ENCODE measurements at regions not wholly inside any gene's neighbourhood (a gene's known extent, or its start where the extent isn't known, plus 50 kb on each side); places are given as distances from the start of the nearest gene placed in this dataset.
A peak's percentile ranks its signal among the peaks of the same experiment; 100 is the strongest.

DNA sequence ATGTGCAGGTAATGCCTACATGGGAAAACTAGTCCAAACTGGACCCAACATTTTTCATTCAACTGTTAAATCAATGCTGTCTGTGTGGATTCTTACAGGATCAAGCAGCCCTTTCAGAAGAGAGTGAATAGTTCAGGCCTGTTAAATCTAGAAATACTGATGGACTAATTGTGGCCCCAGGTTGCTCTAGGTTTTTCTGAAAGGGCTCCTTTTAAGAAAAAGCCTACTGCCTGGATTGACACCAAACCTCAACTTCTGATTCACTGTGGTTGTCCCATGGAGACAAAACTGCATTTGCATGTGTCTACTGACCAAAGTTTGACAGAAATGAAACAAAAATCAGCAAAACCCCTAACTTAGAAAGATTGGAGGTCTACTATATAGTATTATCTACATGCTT lies 437.0 kb downstream of the KLF12 start:
- no peak for DNase-seq

DNA sequence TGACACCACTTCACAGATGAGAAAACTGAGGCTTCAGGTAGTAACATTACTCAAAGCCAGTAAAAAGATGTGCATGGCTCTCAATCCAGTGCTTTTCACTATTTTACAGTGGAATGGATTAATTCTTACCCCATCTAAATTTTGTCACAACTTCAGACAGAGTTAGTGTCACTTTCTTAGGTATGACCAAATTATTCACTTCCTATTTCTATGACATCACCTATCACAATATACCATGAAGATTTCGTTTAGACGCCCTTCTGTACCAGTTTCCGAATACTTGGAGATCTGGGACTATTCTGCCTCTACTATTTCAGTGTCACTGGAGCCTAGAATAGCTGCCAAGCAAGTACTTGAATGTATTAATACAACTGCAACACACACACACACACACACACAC lies 437.5 kb downstream of the KLF12 start:
- no peak for DNase-seq

- peak; percentile 64 to 67 for DNase-seq
Observed at GRCh38 chr13:73696271-73696670, 437.9 kb downstream of the KLF12 start.

DNA sequence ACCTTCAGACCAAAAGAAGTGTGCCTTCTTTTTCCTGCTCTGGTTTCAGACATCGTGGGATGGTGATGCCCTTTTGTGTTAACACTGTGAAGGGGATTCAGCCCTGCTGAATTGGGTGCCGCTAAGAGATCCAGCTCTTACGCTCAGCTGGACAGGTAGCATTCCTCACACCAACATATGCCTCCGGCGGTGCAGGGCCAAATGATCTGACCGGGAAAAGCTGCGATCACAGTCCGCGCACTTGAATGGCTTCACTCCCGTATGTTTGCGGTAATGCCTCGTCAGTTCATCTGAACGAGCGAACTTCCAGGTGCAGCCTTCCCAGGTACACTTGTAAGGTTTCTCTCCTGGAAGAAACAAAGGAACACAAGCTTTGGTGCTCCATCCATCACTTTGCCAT lies 438.9 kb downstream of the KLF12 start:
- DNase-seq = no peak

- no peak for DNase-seq
Observed at GRCh38 chr13:73693215-73693614, 441.0 kb downstream of the KLF12 start.

DNA sequence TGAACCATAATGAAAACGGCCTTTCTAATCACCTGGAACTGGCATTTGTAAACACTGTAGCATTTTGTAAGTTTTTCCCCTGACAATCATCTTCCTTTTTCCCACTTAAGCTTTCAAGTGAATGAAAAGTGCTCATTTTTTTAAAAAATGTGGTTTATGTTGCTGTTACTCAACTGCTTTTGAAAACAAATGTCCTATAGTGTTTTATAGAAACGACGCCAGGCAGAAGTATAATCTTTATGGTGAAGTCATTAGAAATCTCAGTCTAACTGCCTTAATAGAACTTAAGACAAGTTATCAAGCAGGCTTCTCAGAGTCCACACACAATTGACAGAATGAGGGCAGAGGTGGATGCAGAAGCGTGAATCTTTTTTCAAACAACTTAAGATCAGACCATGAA lies 442.3 kb downstream of the KLF12 start:
- no peak for DNase-seq

GRCh38 chr13:73687929-73688328 lies 446.3 kb downstream of the KLF12 start:
- no peak for DNase-seq

- no peak for DNase-seq
Observed at GRCh38 chr13:73687087-73687486, 447.1 kb downstream of the KLF12 start.

- no peak for DNase-seq
Observed at GRCh38 chr13:73684750-73685149, 449.5 kb downstream of the KLF12 start.

- no peak for DNase-seq
Observed at GRCh38 chr13:73684286-73684685, 449.9 kb downstream of the KLF12 start.

GRCh38 chr13:73683746-73684145 lies 450.5 kb downstream of the KLF12 start:
- DNase-seq = no peak

DNA sequence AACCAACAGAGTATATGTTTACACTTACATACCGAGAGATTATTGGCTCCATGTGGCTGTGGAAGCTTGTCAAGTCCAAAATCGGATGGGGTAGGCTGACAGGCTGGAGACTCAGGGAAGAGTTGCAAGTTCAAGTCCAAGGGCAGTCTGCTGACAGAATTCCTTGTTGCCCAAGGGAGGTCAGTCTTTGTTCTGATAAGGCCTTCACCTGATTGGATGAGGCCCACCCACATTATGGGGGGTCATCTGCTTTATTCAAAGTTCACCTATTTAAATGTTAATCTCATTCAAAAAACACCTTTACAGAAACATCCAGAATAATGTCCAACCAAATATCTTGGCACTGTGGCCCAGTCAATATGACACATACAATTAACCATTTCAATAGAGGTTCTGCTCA lies 452.4 kb downstream of the KLF12 start:
- DNase-seq = no peak

- DNase-seq = no peak
Observed at GRCh38 chr13:73681015-73681414, 453.2 kb downstream of the KLF12 start.

- peak in 1 of 2 experiments; percentile 7 for DNase-seq
Observed at GRCh38 chr13:73677048-73677601, 457.1 kb downstream of the KLF12 start.

DNA sequence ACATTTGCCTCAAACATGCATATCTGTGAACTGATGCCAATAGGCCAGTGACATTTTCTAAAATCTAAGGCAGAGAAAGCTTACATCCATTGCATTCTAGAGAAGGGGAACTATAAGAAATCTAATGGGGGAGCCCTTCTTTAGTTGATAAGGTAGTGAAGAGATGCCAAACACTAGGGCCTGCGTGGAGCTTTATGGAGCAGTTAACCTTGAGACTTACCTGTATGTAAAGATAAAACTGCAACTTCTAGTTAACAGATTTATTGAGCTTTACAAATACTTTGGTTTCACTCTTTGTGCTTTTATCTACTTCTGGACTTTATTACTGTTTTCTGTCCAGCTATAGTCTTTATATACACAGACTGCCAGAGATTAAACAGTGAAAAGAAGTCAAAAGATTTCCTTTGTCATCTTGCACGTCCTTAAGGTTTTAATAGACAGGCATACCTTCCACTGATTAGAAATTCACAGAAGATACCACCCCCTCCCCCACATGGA lies 457.6 kb downstream of the KLF12 start:
- DNase-seq = no peak

DNA sequence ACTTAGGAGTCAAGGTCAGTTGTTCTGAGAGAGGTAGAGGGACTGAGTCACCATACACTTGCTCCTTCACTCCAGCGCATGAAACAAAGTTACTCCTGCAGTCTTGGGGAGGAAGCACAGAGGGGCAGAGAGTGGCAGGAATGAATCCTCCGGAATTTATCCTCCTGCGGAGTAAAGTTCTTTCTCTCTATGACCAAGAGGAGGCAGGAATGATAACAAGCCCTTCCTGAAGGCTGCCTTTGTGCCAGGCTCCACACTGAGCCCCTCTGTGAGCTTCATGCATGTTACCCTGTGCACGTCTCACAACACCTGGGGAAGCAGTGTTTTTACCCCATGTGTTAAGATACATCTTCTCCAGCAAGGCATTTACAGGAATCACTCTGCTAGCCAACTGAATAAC lies 458.4 kb downstream of the KLF12 start:
- DNase-seq = no peak

- no peak for DNase-seq
Observed at GRCh38 chr13:73674570-73674969, 459.6 kb downstream of the KLF12 start.

- DNase-seq = no peak
Observed at GRCh38 chr13:73673931-73674330, 460.3 kb downstream of the KLF12 start.

DNA sequence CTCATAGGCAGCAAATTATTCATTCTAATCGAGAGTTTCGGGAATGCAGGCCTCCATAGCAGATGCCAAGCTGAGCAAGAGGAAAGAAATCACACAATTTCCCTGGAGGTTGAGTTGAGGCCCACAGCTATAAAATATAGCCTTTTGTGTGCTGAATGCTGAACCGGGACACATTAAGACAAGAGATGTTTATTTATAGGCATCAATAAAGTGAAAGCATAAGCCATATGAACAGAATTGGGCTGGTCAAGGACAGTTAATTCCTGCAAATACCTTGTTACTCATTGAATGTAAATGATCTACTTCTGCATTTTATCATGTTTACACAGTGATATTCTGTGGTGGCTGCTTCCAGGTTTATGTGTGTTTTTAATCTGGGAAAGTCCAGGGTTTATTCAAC lies 461.7 kb downstream of the KLF12 start:
- peak; percentile 81 to 91 for DNase-seq

DNA sequence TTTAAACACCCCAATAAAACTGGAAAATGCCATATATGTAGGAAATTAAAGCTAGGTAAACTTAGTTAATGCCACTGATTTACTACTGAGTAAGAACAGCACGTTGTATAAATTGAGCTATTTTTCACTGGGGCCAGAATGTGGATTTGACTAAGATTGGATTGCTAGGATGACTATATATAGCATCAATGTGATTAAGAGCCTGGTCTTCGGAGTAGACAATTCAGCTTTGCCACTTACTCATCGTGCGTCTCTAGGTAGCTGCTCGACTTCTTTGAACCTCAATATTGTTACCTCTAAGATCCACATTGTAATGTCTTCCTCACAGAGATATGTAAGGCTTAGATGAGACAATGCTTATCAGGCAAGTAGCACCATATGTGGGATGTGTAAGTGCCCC lies 462.5 kb downstream of the KLF12 start:
- DNase-seq = no peak

DNA sequence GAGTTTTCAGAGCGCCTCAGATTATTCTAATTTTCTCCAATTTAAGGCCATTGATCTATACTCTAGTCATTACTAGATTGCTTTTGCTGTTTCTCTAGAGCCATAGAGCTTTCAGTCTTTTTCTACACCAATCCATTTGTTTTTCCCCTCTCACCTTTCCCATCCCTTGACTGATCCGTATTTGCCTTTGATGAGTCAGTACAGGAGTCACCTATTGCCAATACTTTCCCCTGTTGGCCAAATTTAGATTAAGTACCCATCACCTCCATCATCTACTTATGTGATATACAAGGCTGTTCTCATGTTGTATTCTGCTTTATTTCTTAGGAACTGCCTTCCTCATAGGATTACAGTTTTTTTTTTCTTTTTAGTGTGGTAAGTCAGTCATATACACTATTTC lies 463.2 kb downstream of the KLF12 start:
- DNase-seq = no peak

- DNase-seq = no peak
Observed at GRCh38 chr13:73667756-73668155, 466.4 kb downstream of the KLF12 start.

DNA sequence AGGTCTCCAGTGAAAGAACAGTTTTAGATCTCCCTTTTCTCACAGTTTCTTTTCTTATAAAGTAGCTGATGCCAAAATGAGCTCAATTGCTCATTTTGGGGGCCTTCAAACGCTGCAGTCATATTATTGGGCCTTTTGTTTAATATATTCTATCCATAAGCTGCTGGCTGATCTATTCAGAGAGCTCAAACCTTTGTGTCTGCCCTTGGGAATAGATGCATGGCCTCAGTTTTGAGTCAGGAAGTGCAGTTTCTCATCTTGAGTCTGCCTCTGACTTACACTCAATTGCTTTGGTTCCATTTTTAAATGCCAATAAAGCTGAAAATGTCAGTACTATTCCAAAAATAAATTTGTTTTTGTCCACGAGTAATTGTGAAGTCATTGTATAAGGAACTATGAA lies 468.9 kb downstream of the KLF12 start:
- no peak for DNase-seq

DNA sequence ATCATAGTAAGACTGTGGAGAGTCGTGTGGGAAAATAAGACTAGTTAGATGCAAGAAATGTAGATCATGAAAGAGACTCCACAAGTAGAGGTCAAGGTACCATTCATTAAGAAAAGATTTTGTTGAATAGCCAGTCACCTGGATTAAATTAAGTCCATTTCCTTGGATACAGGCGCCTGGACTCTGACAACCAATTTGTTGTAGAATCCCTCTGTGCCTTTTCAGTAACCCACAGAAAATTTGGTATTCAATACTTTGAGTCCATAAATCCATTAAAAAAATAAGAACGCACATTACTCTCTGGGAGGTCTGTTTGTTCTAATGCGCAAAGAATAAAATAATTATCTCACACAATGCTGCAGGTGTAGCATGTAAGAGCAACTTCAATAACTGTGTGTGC lies 469.4 kb downstream of the KLF12 start:
- no peak for DNase-seq

- no peak for DNase-seq
Observed at GRCh38 chr13:73662833-73663232, 471.4 kb downstream of the KLF12 start.
